Pancreas (tissue), 10 donors: ENCODE measurements at regions not wholly inside any gene's neighbourhood (a gene's known extent, or its start where the extent isn't known, plus 50 kb on each side); places are given as distances from the start of the nearest gene placed in this dataset.
"Not testable (repeated sequence)": the region's sequence is repeated elsewhere in the genome, so short reads cannot be mapped to it uniquely, and the experiment has no call there.

Source experiments
- ATAC-seq, 4 donors: fragments of 200-7000 bp; cut with Tn5 transposase; one replicate each; pipeline versions ENCODE4 v1.8.0 to v1.9.1; 2020; ENCODE audit warnings: mild to moderate bottlenecking in 4 of 4, moderate library complexity in 4 of 4
- DNase-seq, 6 donors: peaks; one replicate each; pipeline ENCODE4 v3.0.0-alpha.2; 2020
- FAIRE-seq: peaks from 2 replicates; lab custom pipeline; 2012; peaks lifted over from hg19 to GRCh38; lab: Jason Lieb, UNC
- H3K27ac ChIP-seq, 4 donors: fragments of 200-600 bp; sonication (generic); 1 replicate in 3 of 4; 2 replicates in 1 of 4; pipeline versions ENCODE4 v1.5.0 to v1.8.0; 2020
- H3K27me3 ChIP-seq, 4 donors: fragments of 200-600 bp; one replicate each; pipeline ENCODE4 v1.8.0; 2021
- H3K36me3 ChIP-seq, 3 donors: fragments of 200-600 bp; sonication (generic) in 1 of 3; one replicate each; pipeline versions ENCODE4 v1.5.0 to v1.8.0; 2020 to 2021
- H3K4me1 ChIP-seq, 3 donors: fragments of 200-600 bp; one replicate each; pipeline ENCODE4 v1.8.0; 2021
- H3K4me3 ChIP-seq, 4 donors: fragments of 200-600 bp; sonication (generic) in 2 of 4; one replicate each; pipeline versions ENCODE4 v1.5.0 to v1.8.0; 2020 to 2021
- H3K9me3 ChIP-seq, 4 donors: fragments of 200-600 bp; one replicate each; pipeline ENCODE4 v1.8.0; 2021
- CTCF ChIP-seq, 4 donors: fragments of 200-600 bp; sonication (generic) in 3 of 4; IDR thresholded peaks; one replicate each; pipeline versions ENCODE4 v1.5.0 to v1.8.0; 2021; ENCODE audit warnings: antibody characterized with exemption in 4 of 4
- WGBS, 2 donors: extraction: QIAGEN DNeasy Blood & Tissue Kit; methylation state at CpG; one replicate each; pipeline ENCODE4 v1.1.7; 2013; 5-methylcytosine and 5-hydroxymethylcytosine counted together
- intact Hi-C, 3 donors: fragments of 100-400 bp; cut with DNase I; formaldehyde crosslinking; loops; one replicate each; pipeline versions ENCODE4 v1.11.1 to v1.14.2; 2022
- donor health status: healthy with polysubstance abuse.
- donor health status: DM: no; HTN: no; CAD: no; lungs with moderate emphysema.
- donor health status: DM: no; HTN: no; CAD: no.
- donor health status: control.
- donor health status: control.
- donor health status: Bipolar disorder and iron deficiency.
- donor health status: DM: yes; HTN: yes; CAD: no.
- donor health status: DM: no; HTN: no; CAD: no.
- donor health status: DM: no; HTN: no; CAD: no.
- donor health status: DM: yes; HTN: yes; CAD: no.

DNA sequence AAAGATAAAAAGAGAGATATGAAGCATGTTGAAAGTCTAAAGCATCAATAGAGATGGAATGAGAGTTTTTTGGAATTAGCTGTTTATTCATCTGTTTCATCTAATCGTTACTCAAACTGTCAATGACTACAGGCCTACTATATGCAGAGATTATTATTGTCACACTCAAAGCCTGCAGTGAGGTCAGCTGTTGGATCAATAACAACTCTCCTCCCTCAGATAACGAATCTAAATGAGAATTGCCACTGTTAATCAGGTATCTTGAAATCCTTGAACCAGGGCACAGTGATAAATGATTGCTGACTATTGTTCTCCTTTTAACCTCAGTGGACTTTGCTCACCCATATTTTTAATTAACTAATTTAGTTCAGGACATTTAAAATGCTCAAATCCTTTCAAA lies 192.3 kb upstream of the SGO1 start:
- Histone ChIP-seq H3K36me3 (no peaks in the 10 kb centered on the region), H3K27ac (no peak overlapping the region), H3K4me1 (no peaks in the 10 kb centered on the region), H3K9me3 (no peaks in the 10 kb centered on the region), H3K4me3 (no peak overlapping the region), H3K27me3 (no peaks in the 10 kb centered on the region)
- TF ChIP-seq CTCF (IDR thresholded peaks at IDR 0.05): no peak
- DNase-seq (no peak), ATAC-seq (peak in 1 of 4 donors; percentile 17), FAIRE-seq (no peak)
- 8 to 18% methylated on average over 2 of the region's 2 CpGs for WGBS, 2 donors
- intact Hi-C loops: no loop called here

DNA sequence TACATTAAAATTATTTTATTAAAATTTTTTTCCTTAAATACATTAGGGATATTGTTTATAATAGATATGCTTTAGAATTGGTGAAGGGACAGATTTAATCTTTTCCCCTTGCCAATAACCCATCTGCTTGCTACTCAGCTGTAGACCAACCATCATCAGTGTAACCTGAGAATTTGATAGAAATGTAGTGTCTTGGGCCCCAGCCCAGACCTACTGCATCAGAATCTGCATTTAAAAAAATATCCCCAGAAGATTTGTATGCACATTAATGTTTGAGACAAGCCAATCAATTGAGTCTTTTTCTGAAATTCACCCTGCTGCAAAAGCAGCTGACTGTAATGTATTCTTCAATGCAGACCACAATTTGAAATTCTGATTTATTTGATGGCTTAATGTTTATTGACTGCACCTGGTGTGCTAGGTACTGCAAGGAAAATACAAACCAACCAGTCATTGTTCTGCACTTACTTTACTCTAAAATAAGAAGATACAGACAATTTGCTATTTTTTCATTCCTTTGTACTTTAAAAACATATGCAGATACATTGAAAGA lies 190.7 kb upstream of the SGO1 start:
- intact Hi-C loops: no loop called here
- ATAC-seq (no peak), DNase-seq (no peak), FAIRE-seq (no peak)
- Histone ChIP-seq H3K4me1 (no peaks in the 10 kb centered on the region), H3K4me3 (no peak overlapping the region), H3K36me3 (no peaks in the 10 kb centered on the region), H3K27ac (no peak overlapping the region), H3K9me3 (no peaks in the 10 kb centered on the region), H3K27me3 (no peaks in the 10 kb centered on the region)
- no peak for TF ChIP-seq CTCF (IDR thresholded peaks at IDR 0.05)

DNA sequence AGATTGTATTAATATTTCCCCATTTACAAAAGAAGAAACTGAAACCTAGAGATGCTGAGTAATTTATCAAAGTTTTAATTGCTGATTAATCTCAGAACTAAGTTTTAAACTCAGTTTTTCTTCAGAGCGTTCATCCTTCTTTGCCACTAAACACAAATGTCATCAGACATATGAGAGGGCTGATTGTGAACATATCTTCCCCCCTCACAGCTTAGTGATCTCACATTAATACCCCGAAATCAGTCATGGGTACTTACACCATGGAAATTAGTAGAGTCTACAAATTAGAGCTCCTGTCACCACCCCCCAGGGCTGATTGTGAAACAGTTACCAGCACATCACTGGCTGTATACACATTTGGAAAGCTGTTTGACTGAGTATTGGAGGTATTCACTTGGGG lies 189.3 kb upstream of the SGO1 start:
- Histone ChIP-seq H3K9me3 (no peaks in the 10 kb centered on the region), H3K27ac (no peak overlapping the region), H3K4me1 (no peaks in the 10 kb centered on the region), H3K36me3 (no peaks in the 10 kb centered on the region), H3K4me3 (no peak overlapping the region), H3K27me3 (no peaks in the 10 kb centered on the region)
- WGBS, 2 donors: 64 to 65% methylated on average over 2 of the region's 2 CpGs
- no peak for TF ChIP-seq CTCF (IDR thresholded peaks at IDR 0.05)
- ATAC-seq (no peak), FAIRE-seq (no peak), DNase-seq (no peak)
- intact Hi-C loops: no loop called here

- not testable (repeated sequence) for DNase-seq, FAIRE-seq
- 92 to 93% methylated on average over 23 of the region's 23 CpGs for WGBS, 2 donors
Measured at GRCh38 chr3:20370273-20371063, 184.5 kb upstream of the SGO1 start.

GRCh38 chr3:20361000-20361399 lies 175.0 kb upstream of the SGO1 start:
- no peaks in the 10 kb centered on the region for H3K9me3 ChIP-seq
- no peaks in the 10 kb centered on the region for H3K36me3 ChIP-seq
- no peak for ATAC-seq
- 88% methylated on average over 3 of the region's 3 CpGs for WGBS, 2 donors
- no peak for TF ChIP-seq CTCF (IDR thresholded peaks at IDR 0.05)
- H3K4me3 ChIP-seq: no peak overlapping the region
- intact Hi-C loops: no loop called here
- no peaks in the 10 kb centered on the region for H3K27me3 ChIP-seq
- H3K27ac ChIP-seq: no peak overlapping the region
- DNase-seq: no peak
- no peak for FAIRE-seq
- no peaks in the 10 kb centered on the region for H3K4me1 ChIP-seq

More at GRCh38 chr3:20370273-20371063, 184.5 kb upstream of the SGO1 start:
- H3K36me3 ChIP-seq, H3K4me3 ChIP-seq, H3K27ac ChIP-seq, intact Hi-C loops, H3K4me1 ChIP-seq, H3K27me3 ChIP-seq, ATAC-seq, H3K9me3 ChIP-seq: not testable (repeated sequence)
